Neural cell (in vitro differentiated cells): ENCODE measurements at regions not wholly inside any gene's neighbourhood (a gene's known extent, or its start where the extent isn't known, plus 50 kb on each side); places are given as distances from the start of the nearest gene placed in this dataset.

Source experiments
- CTCF ChIP-seq: fragments of 450-650 bp; IDR thresholded peaks from 2 replicates; pipeline ENCODE4 v1.5.1; 2014; ENCODE audit warnings: antibody characterized with exemption, mild to moderate bottlenecking, moderate library complexity; ENCODE audit not compliant: poor library complexity, severe bottlenecking
- EP300 ChIP-seq: fragments of 450-650 bp; conservative IDR thresholded peaks from 2 replicates; pipeline ENCODE4 v1.6.1; 2014; ENCODE audit warnings: antibody characterized with exemption, mild to moderate bottlenecking, moderate library complexity; ENCODE audit not compliant: poor library complexity, severe bottlenecking
- EZH2 ChIP-seq: fragments of 200-600, 300-800 bp; shearing (Covaris generic), sonication (generic); IDR thresholded peaks from 2 replicates; pipeline ENCODE4 v1.6.1; 2014; ENCODE audit warnings: antibody characterized with exemption, low read length, borderline replicate concordance, mild to moderate bottlenecking; ENCODE audit not compliant: insufficient read depth, poor library complexity, severe bottlenecking
- MXI1 ChIP-seq: fragments of 450-650 bp; conservative IDR thresholded peaks from 2 replicates; pipeline ENCODE4 v1.6.1; 2014; ENCODE audit warnings: antibody characterized with exemption, mild to moderate bottlenecking; ENCODE audit not compliant: poor library complexity, severe bottlenecking
- POLR2AphosphoS5 ChIP-seq: IDR thresholded peaks from 2 replicates; pipeline ENCODE4 v1.6.1; 2012
- RAD21 ChIP-seq: fragments of 450-650 bp; conservative IDR thresholded peaks from 2 replicates; pipeline ENCODE4 v1.6.1; 2014; ENCODE audit warnings: antibody characterized with exemption, mild to moderate bottlenecking, moderate library complexity
- REST ChIP-seq: IDR thresholded peaks from 2 replicates; pipeline ENCODE4 v1.6.1; 2012; ENCODE audit warnings: borderline replicate concordance

- TF ChIP-seq EP300 (no peak), RAD21 (no peak), CTCF (no peak), EZH2 (no peak), POLR2AphosphoS5 (no peak), MXI1 (no peak), REST (no peak)
Measured at GRCh38 chr20:61106438-61106837, 145.6 kb upstream of the CDH4 start.
